HT1080 (cell line): ENCODE measurements at regions not wholly inside any gene's neighbourhood (a gene's known extent, or its start where the extent isn't known, plus 50 kb on each side); places are given as distances from the start of the nearest gene placed in this dataset.

Source experiments
- DNase-seq: peaks from one replicate; pipeline ENCODE4 v3.0.0-alpha.2; 2015; ENCODE audit warnings: low read depth

- no peak for DNase-seq
These were observed 176.0 kb downstream of the ESRRB start for GRCh38 chr14:76551906-76552305.

GRCh38 chr14:76564471-76565422 lies 188.8 kb downstream of the ESRRB start:
- no peak for DNase-seq

- DNase-seq, result no peak
These were observed 190.5 kb downstream of the ESRRB start for GRCh38 chr14:76566439-76566838.

DNA sequence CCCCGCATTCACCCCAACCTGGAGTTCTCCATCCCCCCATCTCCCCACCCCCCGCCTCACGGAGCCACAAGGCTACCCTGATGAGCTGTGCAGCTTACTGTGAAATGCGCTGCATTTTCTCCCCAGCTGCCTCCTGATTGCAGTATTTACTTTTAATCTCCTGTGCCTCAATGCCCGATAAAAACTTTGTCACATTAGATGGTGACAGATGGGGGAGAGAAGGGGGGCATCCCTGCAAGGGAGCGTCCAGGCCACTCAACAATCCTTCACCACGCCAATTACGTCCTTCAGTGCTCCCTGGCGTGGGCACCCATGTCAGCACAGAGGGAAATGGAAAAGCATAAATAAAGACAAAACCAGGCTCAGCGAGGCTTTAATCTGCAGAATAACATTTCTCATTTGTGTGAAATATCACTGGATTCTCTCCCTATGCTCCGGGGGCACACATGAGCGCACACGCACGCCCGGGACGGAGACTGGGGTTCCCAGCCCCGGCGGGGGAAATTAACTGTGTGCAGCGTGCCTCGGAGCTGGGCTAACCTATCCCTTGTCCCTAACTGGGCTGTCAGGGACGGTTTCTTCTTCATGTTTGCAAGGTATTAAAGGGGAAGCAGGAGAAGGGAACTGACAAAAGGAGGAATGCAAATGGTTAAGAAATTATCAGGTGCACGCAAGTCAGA lies 186.7 kb upstream of the VASH1 start:
- no peak for DNase-seq

DNA sequence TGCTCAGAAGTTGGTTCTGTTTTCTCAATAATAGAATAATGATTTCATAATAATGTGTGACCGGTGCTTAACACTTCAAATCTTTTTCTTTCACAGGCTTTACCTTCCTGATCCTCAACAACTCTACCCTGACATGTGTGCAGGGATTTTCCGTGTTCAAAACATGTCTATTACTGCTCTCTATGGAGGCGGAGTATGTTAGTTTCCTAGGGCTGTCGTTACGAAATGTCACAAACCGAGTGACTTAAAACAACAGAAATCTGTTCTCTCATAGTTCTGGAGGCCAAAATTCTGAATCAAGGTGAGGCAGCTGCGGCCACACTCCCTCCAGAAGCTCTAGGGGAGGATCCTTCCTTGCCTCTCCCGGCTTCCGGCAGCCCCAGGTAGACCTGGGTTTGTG lies 186.2 kb upstream of the VASH1 start:
- no peak for DNase-seq

DNA sequence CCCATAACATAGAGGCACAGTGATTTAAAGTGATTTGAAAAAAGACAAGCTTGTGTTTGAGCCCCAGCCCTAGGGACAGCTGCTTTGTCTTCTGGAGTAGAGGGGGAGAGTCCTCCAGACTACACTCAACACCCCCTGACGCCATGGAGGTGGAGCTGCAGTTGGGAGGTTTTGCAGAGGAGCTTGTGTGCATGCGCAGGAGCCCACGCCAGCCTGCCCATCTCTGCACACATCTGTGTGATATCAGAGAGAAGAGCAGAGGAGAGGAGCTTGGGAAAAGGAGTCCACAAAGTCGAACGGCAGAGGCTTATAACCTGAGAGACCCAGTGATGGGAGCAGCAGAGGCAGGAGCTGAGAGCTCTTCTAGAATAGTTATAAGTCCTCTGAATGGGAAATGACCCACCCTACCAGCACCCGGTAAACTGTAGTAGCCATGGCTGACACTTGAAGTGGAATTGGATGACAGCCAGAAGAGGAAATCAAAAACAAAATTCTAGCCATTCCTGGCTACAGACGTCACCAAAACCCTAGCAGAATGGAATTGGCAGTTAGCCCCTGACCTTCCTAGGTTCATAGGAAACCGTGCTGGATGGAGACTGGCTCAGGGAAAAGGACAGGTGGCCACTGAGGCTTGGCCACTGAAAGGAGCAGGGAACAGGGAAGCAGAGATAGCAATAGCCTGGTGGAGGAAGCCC lies 185.1 kb upstream of the VASH1 start:
- no peak for DNase-seq

- DNase-seq, result no peak
These were observed 184.2 kb upstream of the VASH1 start for GRCh38 chr14:76577090-76577489.

GRCh38 chr14:76577837-76578236 lies 183.4 kb upstream of the VASH1 start:
- no peak for DNase-seq

DNA sequence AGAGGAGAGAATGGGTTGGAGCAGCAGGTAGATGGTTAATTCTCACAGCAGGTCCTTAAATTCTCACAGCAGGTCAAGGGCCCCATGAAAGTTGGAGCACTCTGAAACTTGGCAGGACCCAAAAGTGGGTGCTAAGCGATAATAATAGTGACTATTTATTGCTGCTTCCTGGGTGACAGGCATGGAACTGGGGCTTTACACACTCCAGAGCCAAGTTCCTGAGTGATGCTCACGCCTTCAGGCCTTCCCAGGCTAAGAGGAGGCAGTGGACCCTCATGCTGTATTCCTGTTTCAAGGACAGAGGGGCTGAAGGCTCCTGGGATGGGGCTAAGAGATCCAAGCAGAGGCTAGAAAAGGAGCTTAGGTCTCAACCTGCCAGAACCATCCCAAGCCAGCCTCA lies 180.9 kb upstream of the VASH1 start:
- no peak for DNase-seq

- DNase-seq, result no peak
These were observed 180.3 kb upstream of the VASH1 start for GRCh38 chr14:76580967-76581366.

GRCh38 chr14:76581592-76581991 lies 179.7 kb upstream of the VASH1 start:
- no peak for DNase-seq

DNA sequence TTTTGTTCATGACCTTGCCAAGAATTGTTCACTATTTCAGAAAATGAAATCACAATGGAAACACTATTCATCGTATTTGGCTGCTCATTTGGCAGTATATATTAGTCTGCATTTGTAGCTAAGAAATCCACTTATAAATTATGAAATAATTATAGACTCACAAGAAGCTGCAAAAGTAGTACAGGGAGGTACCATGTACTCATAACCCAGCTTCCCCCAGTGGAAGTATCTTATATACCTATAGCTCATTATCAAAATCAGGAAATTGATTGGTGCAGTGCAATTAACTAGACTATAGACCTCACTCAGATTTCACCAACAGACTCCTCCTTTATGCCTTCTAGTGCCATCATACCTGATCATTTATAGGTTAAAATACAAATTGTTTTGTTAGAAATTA lies 178.8 kb upstream of the VASH1 start:
- DNase-seq, result no peak

GRCh38 chr14:76583174-76583573 lies 178.1 kb upstream of the VASH1 start:
- no peak for DNase-seq

DNA sequence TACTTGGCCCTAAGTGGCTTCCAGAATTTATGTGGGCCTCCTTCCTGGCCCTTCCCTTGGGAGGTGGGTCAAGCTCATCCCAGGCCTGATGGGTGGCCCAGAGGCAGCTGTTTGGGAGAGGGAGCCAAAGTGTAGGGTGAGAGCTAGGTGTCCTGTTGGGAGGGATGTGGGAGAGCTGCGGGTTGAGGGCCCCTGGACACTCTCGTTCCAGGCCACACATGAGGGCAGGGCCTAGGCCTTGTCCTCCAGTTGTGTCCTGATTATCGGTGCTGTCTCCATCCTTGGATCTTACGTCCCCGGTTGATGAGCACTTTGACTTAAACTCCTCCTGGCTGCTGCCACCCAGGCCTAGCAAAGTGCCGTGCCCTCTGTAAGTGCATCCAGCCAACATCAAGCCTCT lies 177.5 kb upstream of the VASH1 start:
- DNase-seq, result no peak

DNA sequence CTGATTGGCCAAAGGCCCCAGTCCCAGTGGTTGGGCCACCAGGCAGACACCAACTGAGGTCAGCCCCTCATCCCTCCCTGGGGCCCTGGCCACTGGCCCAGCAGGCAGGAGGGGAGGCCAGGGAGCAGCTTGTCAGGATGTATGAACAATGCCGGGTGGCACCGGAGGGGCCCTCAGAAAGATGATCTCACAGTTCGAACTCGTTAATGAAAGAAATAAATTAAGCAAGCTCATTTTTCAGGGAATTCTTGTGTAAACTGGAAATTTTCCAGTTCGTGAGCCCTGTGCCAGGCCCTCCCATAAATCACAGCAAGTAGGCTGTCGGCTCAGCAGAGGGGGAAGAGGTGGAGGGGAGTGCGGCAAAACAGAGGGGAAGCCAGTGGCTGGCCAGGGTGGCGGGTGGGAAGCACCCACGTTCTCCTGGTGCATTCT lies 177.0 kb upstream of the VASH1 start:
- DNase-seq, result no peak

GRCh38 chr14:76585616-76586015 lies 175.7 kb upstream of the VASH1 start:
- no peak for DNase-seq

GRCh38 chr14:76589246-76589645 lies 172.0 kb upstream of the VASH1 start:
- DNase-seq, result peak; percentile 42

GRCh38 chr14:76591266-76591665 lies 170.0 kb upstream of the VASH1 start:
- DNase-seq, result no peak

GRCh38 chr14:76595266-76595665 lies 166.0 kb upstream of the VASH1 start:
- DNase-seq, result no peak

- DNase-seq, result no peak
These were observed 163.9 kb upstream of the VASH1 start for GRCh38 chr14:76597387-76597786.

DNA sequence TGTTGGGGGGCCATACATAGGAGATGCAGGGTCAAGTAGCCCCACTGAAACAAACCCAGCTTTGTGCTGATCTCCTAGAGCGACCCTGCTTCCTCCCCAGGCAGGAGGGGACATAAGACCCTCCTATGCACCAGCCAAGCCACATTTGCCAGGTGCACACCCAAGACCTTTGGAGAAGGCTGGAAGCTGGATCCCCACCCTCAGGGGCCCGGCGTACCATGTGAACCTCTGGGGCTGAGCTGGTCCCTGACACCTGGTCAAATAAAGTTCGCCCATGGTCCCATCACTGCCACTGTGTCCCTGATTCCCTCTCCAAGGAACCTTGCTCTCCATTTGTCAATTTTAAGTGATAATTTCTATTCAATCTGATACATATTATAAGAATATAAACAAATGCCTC lies 162.1 kb upstream of the VASH1 start:
- DNase-seq, result no peak
